ENCODE measurements at regions not wholly inside any gene's neighbourhood (a gene's known extent, or its start where the extent isn't known, plus 50 kb on each side); places are given as distances from the start of the nearest gene placed in this dataset.

DNA sequence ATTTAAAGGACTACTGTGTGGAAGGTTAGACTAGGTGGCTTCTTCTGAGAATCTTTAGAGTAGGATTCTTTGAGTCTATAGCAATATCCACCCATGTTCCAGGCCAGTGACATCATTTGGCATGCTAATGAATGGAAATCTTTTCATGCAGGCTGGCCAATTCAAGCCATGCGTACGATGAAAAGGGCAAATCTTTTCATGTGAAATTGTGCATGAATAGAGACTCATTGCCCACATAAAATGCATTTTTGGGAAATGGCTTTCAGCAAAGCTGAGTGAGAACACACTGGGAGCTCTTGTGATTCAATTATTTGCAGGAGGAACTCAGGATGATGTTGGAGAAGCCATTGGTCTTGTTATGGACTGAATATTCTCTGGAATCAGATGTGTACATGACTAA, 324.9 kb upstream of the DAB1 start:
- TF ChIP-seq CTCF (IDR thresholded peaks at IDR 0.05), result no peak
- ChIA-PET CTCF (no interaction called here), POLR2A (no interaction called here)
- H3K36me3 Mint-ChIP-seq (ENCODE audit: low read depth), result no peaks in the 10 kb centered on the region
- ATAC-seq (ENCODE audit: low read depth) (no peak), DNase-seq (no peak)
- no peaks in the 10 kb centered on the region for H3K4me1 Mint-ChIP-seq
- no peak overlapping the region for H3K4me3 Mint-ChIP-seq
- intact Hi-C loops (cut with micrococcal nuclease), result no loop called here
- H3K27ac Mint-ChIP-seq, result no peak overlapping the region
- no peaks in the 10 kb centered on the region for H3K9me3 Mint-ChIP-seq
- peaks cover 2% of the 10 kb centered on the region for H3K27me3 Mint-ChIP-seq

DNA sequence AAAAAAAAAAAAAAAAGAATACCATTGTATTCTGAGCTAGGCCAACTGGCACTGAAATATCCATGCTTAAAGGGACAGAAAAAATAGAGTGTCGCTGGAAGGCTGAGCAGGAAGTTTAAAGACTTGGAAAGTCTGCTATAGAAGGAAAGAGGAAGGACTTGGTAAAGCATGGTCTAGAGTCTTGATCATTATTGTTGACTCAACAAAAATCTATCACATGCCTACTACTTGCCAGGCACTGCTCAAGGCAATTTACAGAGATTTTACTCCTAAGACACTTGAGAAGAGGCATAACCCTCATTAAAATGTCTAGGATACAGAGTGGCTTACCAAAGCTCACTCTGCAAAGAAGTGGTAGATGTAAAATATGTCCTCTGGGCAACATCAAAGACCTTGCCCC, 324.0 kb upstream of the DAB1 start:
- Mint-ChIP-seq H3K27me3 (peaks cover 2% of the 10 kb centered on the region), H3K9me3 (no peaks in the 10 kb centered on the region), H3K36me3 (ENCODE audit: low read depth) (no peaks in the 10 kb centered on the region), H3K4me1 (no peaks in the 10 kb centered on the region), H3K27ac (no peak overlapping the region), H3K4me3 (no peak overlapping the region)
- no peak for TF ChIP-seq CTCF (IDR thresholded peaks at IDR 0.05)
- ATAC-seq (ENCODE audit: low read depth) (no peak), DNase-seq (no peak)
- POLR2A ChIA-PET, result no interaction called here
- intact Hi-C loops (cut with micrococcal nuclease), result no loop called here
- CTCF ChIA-PET, result no interaction called here

GRCh38 chr1:57741521-57741920, 317.7 kb upstream of the DAB1 start:
- no peaks in the 10 kb centered on the region for H3K4me1 Mint-ChIP-seq
- no peak overlapping the region for H3K27ac Mint-ChIP-seq
- no peak overlapping the region for H3K4me3 Mint-ChIP-seq
- H3K36me3 Mint-ChIP-seq (ENCODE audit: low read depth), result no peaks in the 10 kb centered on the region
- no peak for ATAC-seq (ENCODE audit: low read depth)
- no peaks in the 10 kb centered on the region for H3K27me3 Mint-ChIP-seq
- TF ChIP-seq CTCF (IDR thresholded peaks at IDR 0.05), result no peak
- intact Hi-C loops (cut with micrococcal nuclease), result no loop called here
- no peaks in the 10 kb centered on the region for H3K9me3 Mint-ChIP-seq
- ChIA-PET CTCF (no interaction called here), POLR2A (no interaction called here)
- no peak for DNase-seq

DNA sequence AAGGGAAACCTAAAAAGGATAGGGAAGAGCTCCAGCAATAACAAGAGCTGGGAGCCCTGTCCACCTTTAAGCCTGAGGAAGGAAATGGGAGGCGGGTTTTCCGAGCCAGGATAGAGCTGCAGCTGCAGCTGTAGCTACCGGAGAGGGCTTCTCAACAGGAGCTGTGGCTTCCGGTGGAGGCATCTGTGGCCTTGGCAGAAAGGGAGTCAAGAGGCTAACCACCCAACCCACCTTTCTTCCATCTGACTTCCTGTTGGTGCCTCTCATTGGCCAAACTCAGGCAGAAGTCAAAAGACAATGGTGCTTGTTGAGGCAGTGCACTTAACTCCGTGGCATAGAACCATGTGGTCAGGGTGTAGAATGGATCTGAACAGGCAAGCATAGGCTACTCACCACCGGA, 313.1 kb upstream of the DAB1 start:
- intact Hi-C loops (cut with micrococcal nuclease), result no loop called here
- no peaks in the 10 kb centered on the region for H3K9me3 Mint-ChIP-seq
- no peak for DNase-seq
- H3K36me3 Mint-ChIP-seq (ENCODE audit: low read depth), result no peaks in the 10 kb centered on the region
- ATAC-seq (ENCODE audit: low read depth), result no peak
- ChIA-PET CTCF (no interaction called here), POLR2A (no interaction called here)
- no peak overlapping the region for H3K27ac Mint-ChIP-seq
- H3K4me3 Mint-ChIP-seq, result no peak overlapping the region
- H3K27me3 Mint-ChIP-seq, result no peaks in the 10 kb centered on the region
- TF ChIP-seq CTCF (IDR thresholded peaks at IDR 0.05), result no peak
- no peaks in the 10 kb centered on the region for H3K4me1 Mint-ChIP-seq

DNA sequence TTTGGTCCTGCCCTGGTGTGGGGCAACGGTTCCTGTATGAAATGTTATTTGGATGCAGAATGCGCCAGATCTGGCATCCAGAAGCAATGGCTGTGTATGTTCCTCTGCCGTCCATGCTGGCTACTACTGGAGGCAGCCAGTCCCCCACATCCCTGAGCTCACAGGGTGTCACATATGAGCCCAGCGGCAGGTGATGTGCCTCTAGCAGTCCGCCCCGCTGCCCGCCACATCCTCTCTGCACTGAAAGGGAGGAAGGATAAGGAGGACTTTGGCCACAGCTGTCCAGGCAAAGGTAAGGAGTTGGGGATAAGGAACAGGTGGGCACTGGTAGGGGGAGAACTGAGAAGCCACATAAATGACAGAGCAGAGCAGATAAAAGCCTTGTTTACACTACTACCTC, 305.3 kb upstream of the DAB1 start:
- Mint-ChIP-seq H3K4me1 (no peaks in the 10 kb centered on the region), H3K27me3 (no peaks in the 10 kb centered on the region), H3K36me3 (ENCODE audit: low read depth) (no peaks in the 10 kb centered on the region), H3K4me3 (no peak overlapping the region), H3K27ac (no peak overlapping the region), H3K9me3 (no peaks in the 10 kb centered on the region)
- intact Hi-C loops (cut with micrococcal nuclease), result no loop called here
- no peak for DNase-seq
- no peak for TF ChIP-seq CTCF (IDR thresholded peaks at IDR 0.05)
- ChIA-PET POLR2A (no interaction called here), CTCF (no interaction called here)
- ATAC-seq (ENCODE audit: low read depth), result no peak
